Endothelial cell of umbilical vein (primary cell): ENCODE measurements at regions not wholly inside any gene's neighbourhood (a gene's known extent, or its start where the extent isn't known, plus 50 kb on each side); places are given as distances from the start of the nearest gene placed in this dataset.

Source experiments
- BruUV-seq: library from RNA; stranded (reverse); fragments of 400-500 nt; replicated peaks from 2 replicates; lab custom pipeline; 2021; lab: Mats Ljungman, UMichigan
- CTCF ChIA-PET: fragments of 300-600, 350-600 bp; sonication (Branson Sonifier 250); formaldehyde crosslinking; loops from one replicate; lab custom pipeline; 2021; ENCODE audit warnings: antibody characterized with exemption, inconsistent platforms; lab: Charles Lee
- POLR2A ChIA-PET: fragments of 300-600, 350-600 bp; sonication (Branson Sonifier 250); formaldehyde crosslinking; loops from one replicate; lab custom pipeline; 2021; ENCODE audit warnings: antibody characterized with exemption, inconsistent platforms; lab: Charles Lee
- DNase-seq: peaks from one replicate; pipeline ENCODE4 v3.0.0-alpha.2; 2011; ENCODE audit warnings: low read depth, low spot score
- FAIRE-seq: peaks from 2 replicates; lab custom pipeline; 2011; peaks lifted over from hg19 to GRCh38; lab: Jason Lieb, UNC
- H2AFZ ChIP-seq: 2 replicates; pipeline ENCODE4 v1.6.0; 2012; ENCODE audit warnings: low read depth, low read length, control low read depth, inconsistent platforms
- H3K27ac ChIP-seq: 2 replicates; pipeline ENCODE4 v1.5.1; 2011; ENCODE audit warnings: low read depth, mild to moderate bottlenecking, control low read depth, low read length, moderate library complexity; ENCODE audit not compliant: insufficient read depth
- H3K27me3 ChIP-seq, 2 experiments: 2 replicates each; pipeline versions ENCODE4 v1.6.0 to v1.6.1; 2011; ENCODE audit warnings: low read length in 2 of 2, mixed read lengths in 1 of 2; ENCODE audit not compliant: control insufficient read depth in 2 of 2, insufficient read depth in 2 of 2
- H3K36me3 ChIP-seq, 2 experiments: 2 replicates in 1 of 2; 3 replicates in 1 of 2; pipeline ENCODE4 v1.5.1; 2011; ENCODE audit warnings: low read length in 2 of 2, mild to moderate bottlenecking in 1 of 2, moderate library complexity in 1 of 2; ENCODE audit not compliant: control insufficient read depth in 2 of 2, insufficient read depth in 2 of 2; ENCODE audit errors: extremely low read depth in 1 of 2
- H3K4me1 ChIP-seq: 3 replicates; pipeline ENCODE4 v1.5.1; 2011; ENCODE audit warnings: mild to moderate bottlenecking, low read length; ENCODE audit not compliant: control insufficient read depth, insufficient read depth; ENCODE audit errors: extremely low read depth
- H3K4me2 ChIP-seq: 2 replicates; pipeline ENCODE4 v1.6.1; 2011; ENCODE audit warnings: low read length, control low read depth, mixed read lengths; ENCODE audit not compliant: insufficient read depth
- H3K4me3 ChIP-seq, 3 experiments: fragments of 200-600 bp in 1 of 3; sonication (generic), shearing (Covaris generic) in 1 of 3; replicated peaks in 1 of 3; 2 replicates each; pipeline ENCODE4 v1.5.1; 2011 to 2016; ENCODE audit warnings: control low read depth in 3 of 3, low read length in 3 of 3, mild to moderate bottlenecking in 2 of 3, inconsistent platforms in 1 of 3, low read depth in 1 of 3, moderate library complexity in 1 of 3; ENCODE audit not compliant: insufficient read depth in 1 of 3
- H3K79me2 ChIP-seq: 2 replicates; pipeline ENCODE4 v1.6.0; 2012; ENCODE audit warnings: low read length, inconsistent platforms; ENCODE audit not compliant: control insufficient read depth, insufficient read depth
- H3K9ac ChIP-seq: replicated peaks from 2 replicates; pipeline ENCODE3; 2011; ENCODE audit warnings: low read length, control low read depth; ENCODE audit not compliant: insufficient read depth; ENCODE audit errors: extremely low read depth
- H3K9me1 ChIP-seq: replicated peaks from 3 replicates; pipeline ENCODE4 v1.6.0; 2011; ENCODE audit warnings: mild to moderate bottlenecking, low read length; ENCODE audit not compliant: control insufficient read depth, insufficient read depth; ENCODE audit errors: extremely low read depth
- H3K9me3 ChIP-seq: replicated peaks from 2 replicates; pipeline ENCODE4 v1.5.1; 2012; ENCODE audit warnings: low read length, inconsistent platforms; ENCODE audit not compliant: control insufficient read depth, insufficient read depth
- H4K20me1 ChIP-seq: replicated peaks from 2 replicates; pipeline ENCODE3; 2011; ENCODE audit warnings: mild to moderate bottlenecking, low read length; ENCODE audit not compliant: control insufficient read depth, insufficient read depth; ENCODE audit errors: extremely low read depth
- CTCF ChIP-seq, 2 donors: IDR thresholded peaks; 1 replicate in 1 of 2; 2 replicates in 1 of 2; pipeline ENCODE4 v1.5.1; 2011; ENCODE audit warnings: low read length in 2 of 2, mild to moderate bottlenecking in 2 of 2, moderate library complexity in 2 of 2, control low read depth in 1 of 2, inconsistent platforms in 1 of 2, low read depth in 1 of 2; ENCODE audit not compliant: insufficient read depth in 1 of 2; ENCODE audit errors: extremely low read depth in 1 of 2
- EZH2 ChIP-seq: IDR thresholded peaks from 2 replicates; pipeline ENCODE4 v1.6.1; 2012; ENCODE audit warnings: borderline replicate concordance, low read depth, mild to moderate bottlenecking, moderate library complexity, low read length, inconsistent platforms; ENCODE audit not compliant: severe bottlenecking
- FOS ChIP-seq: IDR thresholded peaks from 2 replicates; pipeline ENCODE4 v1.6.1; 2011; ENCODE audit warnings: mild to moderate bottlenecking, low read length, moderate library complexity, borderline replicate concordance; ENCODE audit not compliant: insufficient read depth
- GATA2 ChIP-seq: IDR thresholded peaks from 2 replicates; pipeline ENCODE4 v1.7.0; 2011; ENCODE audit warnings: low read depth, mild to moderate bottlenecking, moderate library complexity, mixed read lengths, low read length; ENCODE audit not compliant: insufficient read length, insufficient read depth
- JUN ChIP-seq: IDR thresholded peaks from 2 replicates; pipeline ENCODE4 v1.6.1; 2011; ENCODE audit warnings: borderline replicate concordance, low read depth; ENCODE audit not compliant: insufficient read length, insufficient read depth
- MYC ChIP-seq: IDR thresholded peaks from one replicate; pipeline ENCODE4 v1.6.1; 2011; ENCODE audit warnings: mild to moderate bottlenecking, low read depth, low read length
- POLR2A ChIP-seq: IDR thresholded peaks from 2 replicates; pipeline ENCODE4 v1.6.1; 2012; ENCODE audit warnings: low read depth, mild to moderate bottlenecking, control low read depth, low read length
- POLR2AphosphoS5 ChIP-seq: IDR thresholded peaks from 2 replicates; pipeline ENCODE4 v1.6.1; 2012; ENCODE audit warnings: low read depth, mild to moderate bottlenecking, control low read depth, low read length, moderate library complexity; ENCODE audit not compliant: insufficient read depth
- dilution Hi-C: fragments of 300-500 bp; cut with MboI; formaldehyde crosslinking; loops from one replicate; pipeline ENCODE4 v1.15.0; 2019; ENCODE audit warnings: low sequenced_read_pairs; ENCODE audit not compliant: extremely low pct_ligation_motif_present
- intact Hi-C: fragments of 100-400 bp; cut with micrococcal nuclease; formaldehyde crosslinking; loops from one replicate; pipeline ENCODE4 v1.10.0; 2022
- TF ChIP-seq, protein P1 (sequence below): IDR thresholded peaks from 2 replicates; pipeline ENCODE4 v1.6.1; 2011; ENCODE audit not compliant: insufficient read depth, insufficient read length

- no peaks in the 10 kb centered on the region for H3K79me2 ChIP-seq
- no TSS peak for BruUV-seq
Measured at GRCh38 chr12:23337213-23337612, 612.3 kb downstream of the SOX5 start.

More at GRCh38 chr12:23337213-23337612, 612.3 kb downstream of the SOX5 start:
- POLR2A ChIA-PET = no interaction called here
- Histone ChIP-seq H3K4me1 (no peaks in the 10 kb centered on the region), H3K9ac (no peak overlapping the region), H3K27me3 (no peaks in the 10 kb centered on the region), H2AFZ (no peak overlapping the region), H3K4me3 (no peak overlapping the region), H3K9me1 (no peaks in the 10 kb centered on the region), H3K36me3 (no peaks in the 10 kb centered on the region), H3K27ac (no peak overlapping the region), H3K4me2 (no peak overlapping the region), H4K20me1 (no peaks in the 10 kb centered on the region), H3K9me3 (no peaks in the 10 kb centered on the region)
- CTCF ChIA-PET = no interaction called here
- FAIRE-seq (no peak), DNase-seq (no peak)
- dilution Hi-C loops (no loop called here), intact Hi-C loops (no loop called here)
- TF ChIP-seq POLR2AphosphoS5 = no peak
- no peak for TF ChIP-seq POLR2A
- no peak for TF ChIP-seq FOS
- no peak for TF ChIP-seq GATA2
- no peak for TF ChIP-seq CTCF (IDR thresholded peaks at IDR 0.05; ENCODE audit: extremely low read depth in 1 of 2, insufficient read depth in 1 of 2, low read depth in 1 of 2, low read length in 2 of 2)
- TF ChIP-seq MYC = no peak
- no peak for TF ChIP-seq JUN
- TF ChIP-seq EZH2 = no peak
- TF ChIP-seq, protein P1, sequence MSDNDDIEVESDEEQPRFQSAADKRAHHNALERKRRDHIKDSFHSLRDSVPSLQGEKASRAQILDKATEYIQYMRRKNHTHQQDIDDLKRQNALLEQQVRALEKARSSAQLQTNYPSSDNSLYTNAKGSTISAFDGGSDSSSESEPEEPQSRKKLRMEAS = no peak
